ENCODE measurements at regions not wholly inside any gene's neighbourhood (a gene's known extent, or its start where the extent isn't known, plus 50 kb on each side); places are given as distances from the start of the nearest gene placed in this dataset.

DNA sequence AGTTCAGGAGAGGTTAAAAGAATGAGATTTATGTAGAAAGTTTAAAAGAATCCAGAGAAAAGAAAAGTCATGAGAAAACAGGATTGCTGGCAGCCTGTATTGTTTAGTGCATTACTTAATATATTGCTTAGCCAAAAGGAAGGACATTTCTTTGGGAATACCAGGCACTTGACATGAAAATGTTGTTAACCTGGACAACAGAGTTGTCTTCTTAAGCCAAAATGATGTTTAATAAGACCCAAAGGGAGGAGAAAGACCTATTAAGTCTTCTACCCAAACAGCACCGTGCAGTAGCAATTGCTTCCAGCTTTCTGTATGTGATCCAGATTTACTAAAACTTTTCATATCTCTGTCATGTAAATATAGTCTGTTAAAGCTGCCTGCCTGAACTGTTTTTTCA, 74.0 kb upstream of the PRLR start:
- TF ChIP-seq, protein P1, sequence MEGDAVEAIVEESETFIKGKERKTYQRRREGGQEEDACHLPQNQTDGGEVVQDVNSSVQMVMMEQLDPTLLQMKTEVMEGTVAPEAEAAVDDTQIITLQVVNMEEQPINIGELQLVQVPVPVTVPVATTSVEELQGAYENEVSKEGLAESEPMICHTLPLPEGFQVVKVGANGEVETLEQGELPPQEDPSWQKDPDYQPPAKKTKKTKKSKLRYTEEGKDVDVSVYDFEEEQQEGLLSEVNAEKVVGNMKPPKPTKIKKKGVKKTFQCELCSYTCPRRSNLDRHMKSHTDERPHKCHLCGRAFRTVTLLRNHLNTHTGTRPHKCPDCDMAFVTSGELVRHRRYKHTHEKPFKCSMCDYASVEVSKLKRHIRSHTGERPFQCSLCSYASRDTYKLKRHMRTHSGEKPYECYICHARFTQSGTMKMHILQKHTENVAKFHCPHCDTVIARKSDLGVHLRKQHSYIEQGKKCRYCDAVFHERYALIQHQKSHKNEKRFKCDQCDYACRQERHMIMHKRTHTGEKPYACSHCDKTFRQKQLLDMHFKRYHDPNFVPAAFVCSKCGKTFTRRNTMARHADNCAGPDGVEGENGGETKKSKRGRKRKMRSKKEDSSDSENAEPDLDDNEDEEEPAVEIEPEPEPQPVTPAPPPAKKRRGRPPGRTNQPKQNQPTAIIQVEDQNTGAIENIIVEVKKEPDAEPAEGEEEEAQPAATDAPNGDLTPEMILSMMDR (IDR thresholded peaks at IDR 0.05; ENCODE audit: low read depth, low read length), result no peak
- DNase-seq (ENCODE audit: low read depth in 2 of 2), result no peak
- H3K4me3 ChIP-seq (replicated peaks in 1 of 2; ENCODE audit: low read depth in 2 of 2, low read length in 2 of 2), result no peak overlapping the region

GRCh38 chr5:35303152-35303551, 72.9 kb upstream of the PRLR start:
- TF ChIP-seq, protein P1 (IDR thresholded peaks at IDR 0.05; ENCODE audit: low read depth, low read length), result no peak
- DNase-seq (ENCODE audit: low read depth in 2 of 2), result no peak

DNA sequence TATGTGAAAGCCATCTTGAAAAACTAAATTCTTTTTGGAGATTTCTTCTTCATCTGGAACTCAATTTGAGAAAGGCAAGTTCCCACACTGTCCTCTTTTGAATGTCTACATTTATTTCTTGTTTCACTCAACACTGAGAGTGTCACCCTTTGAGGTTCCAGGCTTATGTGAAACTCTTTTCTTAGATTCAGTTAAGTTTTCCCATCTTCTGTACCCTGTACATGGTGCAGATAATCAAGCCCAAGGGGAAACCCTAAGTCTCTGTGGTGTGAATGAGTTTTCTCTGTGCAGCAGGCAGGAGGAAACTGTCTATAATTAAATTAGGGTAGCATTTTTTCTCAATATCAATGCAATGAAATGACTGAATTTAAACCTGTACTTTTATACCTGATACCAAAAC, 72.3 kb upstream of the PRLR start:
- no peak overlapping the region for H3K4me3 ChIP-seq (replicated peaks in 1 of 2; ENCODE audit: low read depth in 2 of 2, low read length in 2 of 2)
- DNase-seq (ENCODE audit: low read depth in 2 of 2), result no peak
- TF ChIP-seq, protein P1 (IDR thresholded peaks at IDR 0.05; ENCODE audit: low read depth, low read length), result no peak

More at GRCh38 chr5:35303152-35303551, 72.9 kb upstream of the PRLR start:
- H3K4me3 ChIP-seq (replicated peaks in 1 of 2; ENCODE audit: low read depth in 2 of 2, low read length in 2 of 2), result no peak overlapping the region

- TF ChIP-seq, protein P1 (IDR thresholded peaks at IDR 0.05; ENCODE audit: low read depth, low read length), result no peak
- DNase-seq (ENCODE audit: low read depth in 2 of 2), result no peak
- H3K4me3 ChIP-seq (replicated peaks in 1 of 2; ENCODE audit: low read depth in 2 of 2, low read length in 2 of 2), result no peak overlapping the region
These were observed 67.5 kb upstream of the PRLR start for GRCh38 chr5:35297755-35298154.

DNA sequence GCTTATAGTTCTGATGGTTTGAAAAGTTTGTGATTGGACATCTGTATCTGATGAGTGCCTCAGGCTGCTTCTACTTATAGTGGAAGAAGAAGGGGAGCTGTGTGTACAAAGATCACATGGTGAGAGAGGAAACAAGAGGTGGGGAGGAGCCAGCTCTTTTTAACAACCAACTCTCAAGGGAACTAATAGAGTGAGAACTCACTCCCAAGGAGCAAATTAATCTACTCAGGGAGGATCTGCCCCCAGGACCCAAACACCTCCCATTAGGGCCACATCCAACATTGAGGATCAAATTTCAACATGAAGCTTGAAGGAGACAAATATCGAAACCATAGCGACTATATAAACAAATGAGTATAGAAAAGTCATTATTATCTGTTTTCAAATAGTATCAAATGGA, 64.7 kb upstream of the PRLR start:
- TF ChIP-seq, protein P1 (IDR thresholded peaks at IDR 0.05; ENCODE audit: low read depth, low read length), result no peak
- H3K4me3 ChIP-seq (replicated peaks in 1 of 2; ENCODE audit: low read depth in 2 of 2, low read length in 2 of 2), result no peak overlapping the region
- no peak for DNase-seq (ENCODE audit: low read depth in 2 of 2)

- no peak for DNase-seq (ENCODE audit: low read depth in 2 of 2)
- no peak overlapping the region for H3K4me3 ChIP-seq (replicated peaks in 1 of 2; ENCODE audit: low read depth in 2 of 2, low read length in 2 of 2)
- TF ChIP-seq, protein P1 (IDR thresholded peaks at IDR 0.05; ENCODE audit: low read depth, low read length), result no peak
These were observed 63.7 kb upstream of the PRLR start for GRCh38 chr5:35294017-35294416.

DNA sequence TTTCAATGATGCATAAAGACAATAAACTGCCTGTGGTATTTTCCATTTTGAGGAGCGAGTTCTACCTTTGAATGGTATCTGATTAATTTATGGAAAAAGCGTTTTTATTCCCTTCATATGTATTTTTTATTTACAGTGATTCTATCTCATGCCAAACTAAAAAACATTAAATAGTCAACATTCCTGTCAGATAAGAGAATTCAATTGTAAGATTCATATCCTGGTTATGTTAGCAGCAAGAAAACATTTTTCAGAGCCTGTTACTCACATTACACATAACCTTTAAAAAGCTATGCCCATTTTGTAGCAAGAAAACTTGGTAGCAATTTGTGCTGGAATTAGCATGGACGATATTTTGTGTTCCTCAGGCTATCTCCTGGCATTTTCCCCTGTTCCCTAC, 55.1 kb upstream of the PRLR start:
- no peak overlapping the region for H3K4me3 ChIP-seq (replicated peaks in 1 of 2; ENCODE audit: low read depth in 2 of 2, low read length in 2 of 2)
- TF ChIP-seq, protein P1 (IDR thresholded peaks at IDR 0.05; ENCODE audit: low read depth, low read length), result no peak
- no peak for DNase-seq (ENCODE audit: low read depth in 2 of 2)
